Smooth muscle cell (in vitro differentiated cells): ENCODE measurements at regions not wholly inside any gene's neighbourhood (a gene's known extent, or its start where the extent isn't known, plus 50 kb on each side); places are given as distances from the start of the nearest gene placed in this dataset.

ENCODE experiments used
- DNase-seq: peaks from one replicate; lab custom pipeline; 2025; ENCODE audit not compliant: unreplicated experiment; lab: John Stamatoyannopoulos, UW
- H2AFZ ChIP-seq: fragments of 200-600 bp; sonication (generic); 2 replicates; pipeline ENCODE4 v1.6.0; 2016; ENCODE audit warnings: antibody characterized with exemption, low read depth, mild to moderate bottlenecking
- H3F3A ChIP-seq: fragments of 200-600 bp; sonication (generic); 2 replicates; pipeline ENCODE4 v1.6.0; 2017; ENCODE audit warnings: antibody characterized with exemption, low read depth
- H3K27ac ChIP-seq: fragments of 200-600 bp; sonication (generic); 2 replicates; pipeline ENCODE4 v1.5.1; 2016; ENCODE audit warnings: low read depth, mild to moderate bottlenecking
- H3K27me3 ChIP-seq: fragments of 200-600 bp; sonication (generic); 2 replicates; pipeline ENCODE4 v1.6.1; 2016; ENCODE audit warnings: low read depth, mild to moderate bottlenecking
- H3K36me3 ChIP-seq: fragments of 200-600 bp; sonication (generic); 2 replicates; pipeline ENCODE4 v1.5.1; 2016; ENCODE audit warnings: low read depth
- H3K4me1 ChIP-seq: fragments of 200-600 bp; sonication (generic); 2 replicates; pipeline ENCODE4 v1.5.1; 2016; ENCODE audit warnings: low read depth
- H3K4me2 ChIP-seq: fragments of 200-600 bp; sonication (generic); 2 replicates; pipeline ENCODE4 v1.6.0; 2016; ENCODE audit warnings: mild to moderate bottlenecking
- H3K4me3 ChIP-seq: fragments of 200-600 bp; sonication (generic); 2 replicates; pipeline ENCODE4 v1.5.1; 2016; ENCODE audit warnings: mild to moderate bottlenecking
- H3K79me2 ChIP-seq: fragments of 200-600 bp; sonication (generic); 2 replicates; pipeline ENCODE4 v1.6.0; 2016; ENCODE audit warnings: low read depth, mild to moderate bottlenecking
- H3K9ac ChIP-seq: fragments of 200-600 bp; sonication (generic); 2 replicates; pipeline ENCODE4 v1.6.0; 2016; ENCODE audit warnings: low read depth
- H3K9me3 ChIP-seq: fragments of 200-600 bp; sonication (generic); replicated peaks from 2 replicates; pipeline ENCODE4 v1.5.1; 2016; ENCODE audit warnings: low read depth
- H4K20me1 ChIP-seq: fragments of 200-600 bp; sonication (generic); 2 replicates; pipeline ENCODE4 v1.6.0; 2016; ENCODE audit warnings: low read depth
- CTCF ChIP-seq: fragments of 200-600 bp; sonication (generic); IDR thresholded peaks from 2 replicates; pipeline ENCODE4 v1.5.1; 2017; ENCODE audit warnings: borderline replicate concordance, mild to moderate bottlenecking, antibody characterized with exemption; ENCODE audit not compliant: insufficient read depth, poor library complexity, severe bottlenecking
- WGBS: methylation state at CpG from one replicate; pipeline ENCODE4 v1.1.7; 2016; ENCODE audit warnings: low lambda C conversion rate; 5-methylcytosine and 5-hydroxymethylcytosine counted together

GRCh38 chr13:90397503-90397902 is 950.0 kb upstream of the MIR17HG start:
- Histone ChIP-seq H2AFZ (no peak overlapping the region), H3K9me3 (no peaks in the 10 kb centered on the region), H3K27me3 (no peaks in the 10 kb centered on the region), H3K79me2 (no peaks in the 10 kb centered on the region), H4K20me1 (no peaks in the 10 kb centered on the region), H3K36me3 (no peaks in the 10 kb centered on the region), H3K27ac (no peak overlapping the region), H3K4me1 (no peaks in the 10 kb centered on the region), H3K4me3 (no peak overlapping the region), H3K4me2 (no peak overlapping the region), H3K9ac (no peak overlapping the region), H3F3A (no peaks in the 10 kb centered on the region)
- 88% methylated on average over 4 of the region's 4 CpGs for WGBS
- no peak for DNase-seq
- TF ChIP-seq CTCF, result no peak

GRCh38 chr13:90400372-90400771 is 947.1 kb upstream of the MIR17HG start:
- H4K20me1 ChIP-seq, result no peaks in the 10 kb centered on the region
- no peaks in the 10 kb centered on the region for H3K9me3 ChIP-seq
- H3K4me1 ChIP-seq, result no peaks in the 10 kb centered on the region
- no peak overlapping the region for H2AFZ ChIP-seq
- no peak overlapping the region for H3K27ac ChIP-seq
- H3K79me2 ChIP-seq, result no peaks in the 10 kb centered on the region
- H3K27me3 ChIP-seq, result no peaks in the 10 kb centered on the region
- no peak overlapping the region for H3K4me3 ChIP-seq
- H3K4me2 ChIP-seq, result no peak overlapping the region
- no peak overlapping the region for H3K9ac ChIP-seq
- H3K36me3 ChIP-seq, result no peaks in the 10 kb centered on the region
- TF ChIP-seq CTCF, result no peak
- DNase-seq, result no peak
- H3F3A ChIP-seq, result no peaks in the 10 kb centered on the region

GRCh38 chr13:90401150-90401549 is 946.3 kb upstream of the MIR17HG start:
- Histone ChIP-seq H3F3A (no peaks in the 10 kb centered on the region), H3K27ac (no peak overlapping the region), H3K4me1 (no peaks in the 10 kb centered on the region), H2AFZ (no peak overlapping the region), H3K9me3 (no peaks in the 10 kb centered on the region), H3K4me3 (no peak overlapping the region), H3K79me2 (no peaks in the 10 kb centered on the region), H3K4me2 (no peak overlapping the region), H3K27me3 (no peaks in the 10 kb centered on the region), H4K20me1 (no peaks in the 10 kb centered on the region), H3K9ac (no peak overlapping the region), H3K36me3 (no peaks in the 10 kb centered on the region)
- no peak for TF ChIP-seq CTCF
- DNase-seq, result no peak

GRCh38 chr13:90402102-90402501 is 945.4 kb upstream of the MIR17HG start:
- Histone ChIP-seq H3K9ac (no peak overlapping the region), H3K27ac (no peak overlapping the region), H3K27me3 (no peaks in the 10 kb centered on the region), H3K4me2 (no peak overlapping the region), H4K20me1 (no peaks in the 10 kb centered on the region), H3K79me2 (no peaks in the 10 kb centered on the region), H3K4me1 (no peaks in the 10 kb centered on the region), H2AFZ (no peak overlapping the region), H3K4me3 (no peak overlapping the region), H3K9me3 (no peaks in the 10 kb centered on the region), H3K36me3 (no peaks in the 10 kb centered on the region), H3F3A (no peaks in the 10 kb centered on the region)
- 95% methylated on average over 1 of the region's 1 CpG for WGBS
- TF ChIP-seq CTCF, result no peak
- DNase-seq, result no peak
